Spleen (tissue), 11 donors: ENCODE measurements at regions not wholly inside any gene's neighbourhood (a gene's known extent, or its start where the extent isn't known, plus 50 kb on each side); places are given as distances from the start of the nearest gene placed in this dataset.

ENCODE experiments used
- DNase-seq: peaks from one replicate; pipeline ENCODE4 v3.0.0-alpha.2; 2020
- H3K27ac ChIP-seq, 8 donors: fragments of 200-600 bp; sonication (generic) in 7 of 8; 1 replicate in 4 of 8; 2 replicates in 4 of 8; pipeline versions ENCODE4 v1.5.0 to v1.8.0; 2016 to 2021; ENCODE audit warnings: inconsistent platforms in 4 of 8, mild to moderate bottlenecking in 4 of 8, moderate library complexity in 1 of 8
- H3K27me3 ChIP-seq, 7 donors: fragments of 200-600 bp; sonication (generic) in 6 of 7; replicated peaks in 1 of 7; 1 replicate in 4 of 7; 2 replicates in 3 of 7; pipeline versions ENCODE4 v1.5.0 to v1.8.0; 2016 to 2021; ENCODE audit warnings: inconsistent platforms in 3 of 7, mild to moderate bottlenecking in 1 of 7
- H3K36me3 ChIP-seq, 6 donors: fragments of 200-600 bp; sonication (generic) in 5 of 6; 1 replicate in 4 of 6; 2 replicates in 2 of 6; pipeline versions ENCODE4 v1.5.0 to v1.8.0; 2016 to 2021; ENCODE audit warnings: inconsistent platforms in 2 of 6
- H3K4me1 ChIP-seq, 6 donors: fragments of 200-600 bp; sonication (generic) in 5 of 6; 1 replicate in 3 of 6; 2 replicates in 3 of 6; pipeline versions ENCODE4 v1.5.0 to v1.8.0; 2016 to 2021; ENCODE audit warnings: inconsistent platforms in 3 of 6
- H3K4me3 ChIP-seq, 8 donors: fragments of 200-600 bp; sonication (generic) in 7 of 8; 1 replicate in 4 of 8; 2 replicates in 4 of 8; pipeline versions ENCODE4 v1.5.0 to v1.8.0; 2016 to 2021; ENCODE audit warnings: inconsistent platforms in 4 of 8, mild to moderate bottlenecking in 4 of 8, moderate library complexity in 2 of 8
- H3K9me3 ChIP-seq, 8 donors: fragments of 200-600 bp; sonication (generic) in 7 of 8; 1 replicate in 4 of 8; 2 replicates in 4 of 8; pipeline versions ENCODE4 v1.5.0 to v1.8.0; 2016 to 2021; ENCODE audit warnings: inconsistent platforms in 4 of 8
- CTCF ChIP-seq, 11 experiments: fragments of 200-600 bp in 7 of 11; fragments of 450-650 bp in 4 of 11; sonication (generic) in 4 of 11; IDR thresholded peaks in 8 of 11; conservative IDR thresholded peaks in 3 of 11; 1 replicate in 7 of 11; 2 replicates in 4 of 11; pipeline versions ENCODE4 v1.4.0 to v1.8.0; 2016 to 2021; ENCODE audit warnings: antibody characterized with exemption in 11 of 11, inconsistent platforms in 4 of 11, mild to moderate bottlenecking in 1 of 11
- POLR2A ChIP-seq, 3 donors: fragments of 450-650 bp; IDR thresholded peaks; one replicate each; pipeline ENCODE4 v1.5.1; 2017; ENCODE audit warnings: antibody characterized with exemption in 3 of 3, mild to moderate bottlenecking in 1 of 3
- POLR2AphosphoS5 ChIP-seq, 3 donors: sonication (generic); formaldehyde crosslinking; IDR thresholded peaks; one replicate each; pipeline ENCODE4 v1.5.1; 2017; ENCODE audit warnings: antibody characterized with exemption in 3 of 3
- WGBS, 5 donors: extraction: QIAGEN DNeasy Blood & Tissue Kit in 3 of 5; methylation state at CpG; one replicate each; pipeline versions ENCODE4 v1.1.5 to v1.1.7; 2013 to 2018; 5-methylcytosine and 5-hydroxymethylcytosine counted together
- intact Hi-C: fragments of 100-400 bp; cut with DNase I; formaldehyde crosslinking; loops from one replicate; pipeline ENCODE4 v1.15.0; 2023; ENCODE audit warnings: low total_unique reads
- donor health status: healthy with polysubstance abuse.
- donor health status: DM: no; HTN: no; CAD: no; lungs with moderate emphysema.
- donor health status: DM: no; HTN: no; CAD: no.
- donor health status: Bipolar disorder and iron deficiency.
- donor health status: healthy.
- donor health status: DM: no; HTN: no; CAD: no.
- donor health status: DM: yes; HTN: yes; CAD: no.

GRCh38 chrX:46044486-46044885 is 500.7 kb downstream of the ZNF674 start:
- H3K36me3 ChIP-seq, result no peaks in the 10 kb centered on the region
- peaks cover 0 to 29% (median 16%) of the 10 kb centered on the region in 8 donors for H3K9me3 ChIP-seq
- H3K4me3 ChIP-seq, result no peak overlapping the region
- DNase-seq, result no peak
- H3K27ac ChIP-seq, result no peak overlapping the region
- intact Hi-C loops, result no loop called here
- no peak for TF ChIP-seq POLR2AphosphoS5 (IDR thresholded peaks at IDR 0.05)
- no peak for TF ChIP-seq CTCF (IDR thresholded peaks at IDR 0.05 in 8 of 11, conservative IDR thresholded peaks at IDR 0.05 in 3 of 11)
- no peak for TF ChIP-seq POLR2A (IDR thresholded peaks at IDR 0.05)
- no peaks in the 10 kb centered on the region for H3K4me1 ChIP-seq
- H3K27me3 ChIP-seq, result no peaks in the 10 kb centered on the region

DNA sequence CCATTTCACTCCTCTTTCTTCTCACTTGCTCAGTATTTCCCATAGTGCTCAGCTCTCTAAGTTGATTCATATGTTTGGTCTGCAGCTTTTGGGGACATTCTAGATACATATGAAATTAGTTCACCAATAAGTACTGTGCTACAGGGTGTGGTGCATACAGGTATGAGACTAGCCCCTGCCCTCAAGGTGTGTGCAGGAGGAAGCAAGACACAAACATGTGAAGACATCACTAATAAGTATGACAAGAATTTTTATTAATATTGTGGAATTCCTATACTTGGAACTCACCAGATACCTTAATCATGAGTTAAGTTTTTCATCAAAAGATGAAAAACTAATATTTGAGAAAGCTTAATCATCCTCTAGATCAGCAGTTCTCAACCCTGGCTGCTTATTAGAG is 505.2 kb downstream of the ZNF674 start:
- Histone ChIP-seq H3K9me3 (peaks cover 0 to 27% (median 16%) of the 10 kb centered on the region in 8 donors), H3K4me1 (no peaks in the 10 kb centered on the region), H3K4me3 (no peak overlapping the region), H3K27ac (no peak overlapping the region), H3K27me3 (no peaks in the 10 kb centered on the region), H3K36me3 (no peaks in the 10 kb centered on the region)
- intact Hi-C loops, result no loop called here
- TF ChIP-seq POLR2A (IDR thresholded peaks at IDR 0.05), result no peak
- no peak for TF ChIP-seq POLR2AphosphoS5 (IDR thresholded peaks at IDR 0.05)
- TF ChIP-seq CTCF (IDR thresholded peaks at IDR 0.05 in 8 of 11, conservative IDR thresholded peaks at IDR 0.05 in 3 of 11), result no peak
- no peak for DNase-seq

- TF ChIP-seq POLR2AphosphoS5 (IDR thresholded peaks at IDR 0.05) (no peak), CTCF (IDR thresholded peaks at IDR 0.05 in 8 of 11, conservative IDR thresholded peaks at IDR 0.05 in 3 of 11) (no peak), POLR2A (IDR thresholded peaks at IDR 0.05) (no peak)
- H3K27me3 ChIP-seq, result no peaks in the 10 kb centered on the region
- H3K4me1 ChIP-seq, result no peaks in the 10 kb centered on the region
- H3K27ac ChIP-seq, result no peak overlapping the region
- WGBS, 5 donors, result 36 to 48% (median 42%) methylated on average over 5 of the region's 5 CpGs
- H3K9me3 ChIP-seq, result peaks cover 0 to 27% (median 16%) of the 10 kb centered on the region in 8 donors
- H3K4me3 ChIP-seq, result no peak overlapping the region
- H3K36me3 ChIP-seq, result no peaks in the 10 kb centered on the region
- intact Hi-C loops, result no loop called here
- DNase-seq, result no peak
Observed at GRCh38 chrX:46039526-46039925, 505.7 kb downstream of the ZNF674 start.

GRCh38 chrX:46036508-46036907 is 508.7 kb downstream of the ZNF674 start:
- DNase-seq, result no peak
- Histone ChIP-seq H3K27ac (no peak overlapping the region), H3K36me3 (no peaks in the 10 kb centered on the region), H3K4me3 (no peak overlapping the region), H3K9me3 (peaks cover 0 to 19% (median 10%) of the 10 kb centered on the region in 8 donors), H3K4me1 (no peaks in the 10 kb centered on the region), H3K27me3 (no peaks in the 10 kb centered on the region)
- TF ChIP-seq POLR2AphosphoS5 (IDR thresholded peaks at IDR 0.05), result no peak
- TF ChIP-seq CTCF (IDR thresholded peaks at IDR 0.05 in 8 of 11, conservative IDR thresholded peaks at IDR 0.05 in 3 of 11), result no peak
- no peak for TF ChIP-seq POLR2A (IDR thresholded peaks at IDR 0.05)
- 82 to 96% (median 87%) methylated on average over 1 of the region's 1 CpG for WGBS, 5 donors
- intact Hi-C loops, result no loop called here
